Esophagus (tissue), 2 donors: ENCODE measurements at regions not wholly inside any gene's neighbourhood (a gene's known extent, or its start where the extent isn't known, plus 50 kb on each side); places are given as distances from the start of the nearest gene placed in this dataset.

Experiments used
- H3K27ac ChIP-seq, 2 donors: one replicate each; pipeline ENCODE4 v1.5.1; 2013; ENCODE audit warnings: low read depth in 2 of 2, mild to moderate bottlenecking in 2 of 2, inconsistent platforms in 1 of 2, low read length in 1 of 2, moderate library complexity in 1 of 2
- H3K27me3 ChIP-seq, 2 donors: one replicate each; pipeline ENCODE4 v1.6.1; 2013; ENCODE audit warnings: low read length in 2 of 2, control low read depth in 1 of 2, mild to moderate bottlenecking in 1 of 2; ENCODE audit not compliant: insufficient read depth in 2 of 2, control insufficient read depth in 1 of 2
- H3K36me3 ChIP-seq, 2 donors: one replicate each; pipeline ENCODE4 v1.6.1; 2013; ENCODE audit warnings: low read length in 1 of 2; ENCODE audit not compliant: control insufficient read depth in 2 of 2, insufficient read depth in 2 of 2
- H3K4me1 ChIP-seq, 2 donors: one replicate each; pipeline ENCODE4 v1.6.1; 2013; ENCODE audit warnings: low read length in 1 of 2; ENCODE audit not compliant: control insufficient read depth in 2 of 2, insufficient read depth in 2 of 2
- H3K4me3 ChIP-seq, 2 donors: one replicate each; pipeline ENCODE4 v1.5.1; 2013; ENCODE audit warnings: low read length in 2 of 2, mild to moderate bottlenecking in 2 of 2, low read depth in 1 of 2, moderate library complexity in 1 of 2
- H3K9me3 ChIP-seq, 2 donors: one replicate each; pipeline ENCODE4 v1.6.1; 2013; ENCODE audit warnings: mild to moderate bottlenecking in 2 of 2, low read depth in 1 of 2, low read length in 1 of 2, moderate library complexity in 1 of 2; ENCODE audit not compliant: control insufficient read depth in 2 of 2, insufficient read depth in 1 of 2
- WGBS, 2 donors: extraction: QIAGEN DNeasy Blood & Tissue Kit; methylation state at CpG; one replicate each; pipeline ENCODE4 v1.1.7; 2013; 5-methylcytosine and 5-hydroxymethylcytosine counted together
- donor health status: healthy with polysubstance abuse.
- donor health status: Bipolar disorder and iron deficiency.

DNA sequence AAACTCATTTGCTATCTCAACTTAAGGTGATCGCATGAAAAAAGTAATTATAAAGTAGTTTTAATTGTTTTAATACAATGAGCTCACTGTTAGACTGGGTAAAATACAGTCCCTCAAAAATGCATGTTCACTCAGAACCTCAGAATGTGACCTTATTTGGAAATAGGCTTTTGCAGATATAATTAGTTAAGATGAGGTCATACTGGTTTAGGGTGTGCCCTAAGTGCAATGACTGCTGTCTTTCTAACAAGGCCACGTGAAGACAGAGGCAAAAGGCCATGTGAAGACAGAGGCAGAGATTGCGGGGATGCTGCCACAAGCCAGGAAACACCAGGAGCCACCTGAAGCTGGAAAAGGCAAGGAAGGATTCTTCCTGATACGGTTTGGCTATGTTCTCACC lies 262.1 kb downstream of the NKX6-1 start:
- Histone ChIP-seq H3K4me3 (no peak overlapping the region), H3K4me1 (no peaks in the 10 kb centered on the region), H3K9me3 (no peaks in the 10 kb centered on the region), H3K27me3 (no peaks in the 10 kb centered on the region), H3K36me3 (no peaks in the 10 kb centered on the region), H3K27ac (no peak overlapping the region)
- 69 to 70% methylated on average over 4 of the region's 4 CpGs for WGBS, 2 donors

DNA sequence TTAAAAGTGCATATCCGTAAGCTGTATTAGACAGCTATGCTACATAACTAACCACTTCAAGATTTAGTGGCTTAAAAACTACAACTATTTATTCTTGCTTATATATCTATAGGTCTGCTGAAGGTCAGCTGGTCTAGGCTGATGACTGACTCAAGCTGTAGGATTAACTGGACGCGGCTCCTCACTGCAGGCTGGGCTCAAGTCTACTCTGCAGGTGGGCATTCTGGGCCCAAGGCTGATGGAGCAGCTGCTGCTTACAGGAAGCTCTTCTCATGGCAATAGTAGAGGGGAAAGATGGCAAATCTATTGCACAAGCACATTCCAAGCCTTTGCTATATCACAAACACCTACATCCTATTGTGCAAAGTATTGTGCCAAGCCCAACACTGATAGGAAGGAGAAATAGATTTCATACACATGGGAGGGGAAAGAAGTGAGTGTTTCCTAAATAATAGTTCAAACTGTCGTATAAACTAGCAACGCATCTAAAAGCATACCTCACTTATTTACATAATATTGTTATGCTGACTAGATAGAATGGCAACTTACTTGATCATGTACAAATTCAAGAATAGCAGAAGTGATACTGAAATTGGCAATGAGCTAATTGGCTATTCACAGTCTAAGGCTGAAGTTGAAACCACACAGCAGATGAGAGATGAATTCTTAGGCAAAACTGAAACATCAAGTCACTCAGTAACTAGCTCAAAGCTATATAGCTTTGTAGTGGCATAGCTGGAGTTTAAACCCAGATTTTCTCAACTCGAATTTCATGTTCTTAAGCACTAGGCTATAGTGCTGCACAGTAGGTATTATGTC lies 263.8 kb downstream of the NKX6-1 start:
- H3K27ac ChIP-seq, result no peak overlapping the region
- H3K4me1 ChIP-seq, result no peaks in the 10 kb centered on the region
- no peaks in the 10 kb centered on the region for H3K27me3 ChIP-seq
- H3K4me3 ChIP-seq, result no peak overlapping the region
- WGBS, 2 donors, result 82 to 87% methylated on average over 6 of the region's 6 CpGs
- no peaks in the 10 kb centered on the region for H3K36me3 ChIP-seq
- H3K9me3 ChIP-seq, result no peaks in the 10 kb centered on the region

DNA sequence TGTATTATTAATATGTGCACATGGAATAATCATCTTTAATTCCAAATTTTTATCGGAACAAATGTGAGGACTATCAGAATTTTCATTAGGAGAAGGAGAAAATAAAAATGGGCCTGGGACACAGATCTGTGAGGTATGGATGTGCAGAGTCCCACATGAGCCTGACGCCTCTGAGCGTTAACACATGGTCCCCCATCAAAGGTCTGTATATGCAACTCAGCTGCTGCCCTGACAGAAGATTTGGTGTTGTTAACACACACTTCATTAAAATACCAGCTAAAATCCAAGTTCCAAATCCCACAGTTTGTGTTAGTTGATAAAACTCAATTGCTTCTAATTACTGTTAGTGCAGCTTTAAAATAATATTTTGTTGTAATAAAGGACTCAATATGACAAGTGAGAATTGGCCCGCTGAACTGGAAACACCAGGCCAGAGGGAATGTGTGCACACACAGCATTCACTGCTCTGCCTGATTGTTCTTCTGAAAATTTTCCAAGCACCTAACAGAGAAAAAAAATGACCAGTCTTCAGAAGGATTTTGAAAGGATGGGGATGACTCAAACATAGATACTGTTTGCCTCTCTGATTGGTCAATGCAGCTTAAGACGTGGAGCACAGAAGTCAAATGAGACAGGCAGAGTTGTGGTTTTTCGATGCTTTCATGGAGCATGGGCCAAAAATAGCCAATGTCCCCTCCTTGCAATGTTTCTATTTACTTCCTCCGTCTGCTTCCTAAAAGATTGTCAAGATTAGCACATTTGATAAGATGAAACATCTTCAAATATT lies 266.6 kb downstream of the NKX6-1 start:
- Histone ChIP-seq H3K36me3 (no peaks in the 10 kb centered on the region), H3K9me3 (no peaks in the 10 kb centered on the region), H3K27me3 (no peaks in the 10 kb centered on the region), H3K27ac (no peak overlapping the region), H3K4me3 (no peak overlapping the region), H3K4me1 (no peaks in the 10 kb centered on the region)
- 52 to 65% methylated on average over 7 of the region's 7 CpGs for WGBS, 2 donors

GRCh38 chr4:84231539-84232055 lies 267.5 kb downstream of the NKX6-1 start:
- no peaks in the 10 kb centered on the region for H3K9me3 ChIP-seq
- H3K4me1 ChIP-seq, result no peaks in the 10 kb centered on the region
- 62 to 69% methylated on average over 2 of the region's 2 CpGs for WGBS, 2 donors
- no peak overlapping the region for H3K4me3 ChIP-seq
- H3K27ac ChIP-seq, result no peak overlapping the region
- no peaks in the 10 kb centered on the region for H3K36me3 ChIP-seq
- no peaks in the 10 kb centered on the region for H3K27me3 ChIP-seq

- Histone ChIP-seq H3K4me1 (no peaks in the 10 kb centered on the region), H3K9me3 (no peaks in the 10 kb centered on the region), H3K27me3 (no peaks in the 10 kb centered on the region), H3K4me3 (no peak overlapping the region), H3K36me3 (no peaks in the 10 kb centered on the region), H3K27ac (no peak overlapping the region)
- WGBS, 2 donors, result 68 to 77% methylated on average over 4 of the region's 4 CpGs
These were observed 274.6 kb downstream of the NKX6-1 start for GRCh38 chr4:84224522-84224921.

DNA sequence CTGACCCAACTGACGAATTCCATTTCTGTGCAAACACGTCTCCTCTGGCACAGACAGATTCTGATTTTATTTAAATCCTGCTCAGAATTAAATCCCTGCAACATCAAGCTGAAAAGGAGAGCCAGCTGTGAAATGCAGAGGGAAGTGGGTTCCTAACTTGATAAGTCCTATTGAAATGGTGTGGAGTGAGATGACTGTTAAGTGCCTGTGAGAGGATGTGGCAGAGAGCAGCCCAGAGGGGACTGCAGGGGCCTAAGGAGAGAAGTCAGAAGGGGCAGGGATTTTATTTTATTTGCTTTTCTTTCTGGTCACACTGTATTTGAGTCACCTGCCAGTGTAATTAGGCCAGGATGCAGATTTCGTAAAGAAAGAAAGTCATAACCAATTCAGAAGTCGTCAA lies 277.4 kb downstream of the NKX6-1 start:
- Histone ChIP-seq H3K27ac (peak overlapping the region in 1 of 2 donors; percentile 28), H3K27me3 (no peaks in the 10 kb centered on the region), H3K4me1 (no peaks in the 10 kb centered on the region), H3K4me3 (no peak overlapping the region), H3K36me3 (no peaks in the 10 kb centered on the region), H3K9me3 (no peaks in the 10 kb centered on the region)
- 58 to 69% methylated on average over 4 of the region's 4 CpGs for WGBS, 2 donors

DNA sequence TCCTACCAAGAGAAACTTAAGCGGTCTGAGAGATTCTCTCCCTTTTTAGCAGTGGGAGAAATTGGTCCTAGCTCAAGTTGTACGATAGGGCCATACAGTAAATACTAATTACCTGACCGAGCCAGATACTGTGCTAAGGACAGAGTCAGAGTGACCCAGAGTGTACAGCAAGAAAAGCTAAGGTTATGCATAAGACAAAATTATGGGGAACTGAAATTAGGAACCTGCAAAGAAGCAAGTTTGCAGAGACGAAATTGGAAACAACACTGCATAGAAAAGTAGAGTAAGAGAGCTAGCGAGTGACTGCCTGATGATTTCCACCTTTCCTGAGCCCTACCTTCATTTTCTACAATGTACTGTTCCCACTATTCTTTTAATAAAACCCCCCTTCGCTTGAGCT lies 278.1 kb downstream of the NKX6-1 start:
- H3K4me1 ChIP-seq, result no peaks in the 10 kb centered on the region
- WGBS, 2 donors, result 68 to 75% methylated on average over 6 of the region's 6 CpGs
- no peak overlapping the region for H3K27ac ChIP-seq
- H3K36me3 ChIP-seq, result no peaks in the 10 kb centered on the region
- no peaks in the 10 kb centered on the region for H3K9me3 ChIP-seq
- H3K4me3 ChIP-seq, result no peak overlapping the region
- H3K27me3 ChIP-seq, result no peaks in the 10 kb centered on the region

DNA sequence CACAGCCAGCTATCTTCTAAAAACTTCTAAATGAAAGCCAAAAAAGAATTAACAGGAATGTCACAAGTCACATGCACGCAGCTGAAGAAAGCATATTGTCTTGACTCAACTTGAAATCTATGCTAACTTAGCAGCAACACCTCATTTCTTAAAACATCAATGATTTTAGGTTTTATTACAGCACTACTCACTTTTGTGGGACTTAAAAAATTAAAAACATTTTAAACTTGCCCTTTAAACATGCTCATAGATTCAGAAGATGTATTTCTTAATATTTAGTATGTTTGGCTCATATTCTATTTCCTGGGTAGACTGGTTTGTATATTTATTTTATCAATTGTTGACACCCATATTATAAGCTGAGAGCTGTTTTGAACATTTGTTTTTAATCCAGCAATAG lies 279.4 kb downstream of the NKX6-1 start:
- no peaks in the 10 kb centered on the region for H3K9me3 ChIP-seq
- no peaks in the 10 kb centered on the region for H3K36me3 ChIP-seq
- H3K27ac ChIP-seq, result no peak overlapping the region
- H3K4me3 ChIP-seq, result no peak overlapping the region
- no peaks in the 10 kb centered on the region for H3K27me3 ChIP-seq
- 40 to 41% methylated on average over 1 of the region's 1 CpG for WGBS, 2 donors
- no peaks in the 10 kb centered on the region for H3K4me1 ChIP-seq

- H3K9me3 ChIP-seq, result no peaks in the 10 kb centered on the region
- no peaks in the 10 kb centered on the region for H3K4me1 ChIP-seq
- H3K27ac ChIP-seq, result no peak overlapping the region
- no peaks in the 10 kb centered on the region for H3K27me3 ChIP-seq
- H3K36me3 ChIP-seq, result no peaks in the 10 kb centered on the region
- H3K4me3 ChIP-seq, result no peak overlapping the region
- 63 to 69% methylated on average over 9 of the region's 9 CpGs for WGBS, 2 donors
These were observed 281.1 kb downstream of the NKX6-1 start for GRCh38 chr4:84218031-84218430.
